ENCODE measurements at regions not wholly inside any gene's neighbourhood (a gene's known extent, or its start where the extent isn't known, plus 50 kb on each side); places are given as distances from the start of the nearest gene placed in this dataset.

GRCh38 chr12:77409551-77409950 is 344.2 kb upstream of the E2F7 start:
- TF ChIP-seq HOXA7 (CRISPR knock-in tag; IDR thresholded peaks at IDR 0.05) (no peak), PHF8 (IDR thresholded peaks at IDR 0.05; ENCODE audit: borderline replicate concordance, low read depth) (no peak), MYC (IDR thresholded peaks at IDR 0.05; ENCODE audit: borderline replicate concordance, low read length) (no peak), RFX5 (IDR thresholded peaks at IDR 0.05) (no peak), CHD4 (IDR thresholded peaks at IDR 0.05; ENCODE audit: borderline replicate concordance) (no peak), POLR2AphosphoS2 (conservative IDR thresholded peaks at IDR 0.05; ENCODE audit: low read length) (no peak), POLR2A (IDR thresholded peaks at IDR 0.05; ENCODE audit: low read length) (no peak), JUNB (IDR thresholded peaks at IDR 0.05) (no peak)
- TF ChIP-seq, protein P1, sequence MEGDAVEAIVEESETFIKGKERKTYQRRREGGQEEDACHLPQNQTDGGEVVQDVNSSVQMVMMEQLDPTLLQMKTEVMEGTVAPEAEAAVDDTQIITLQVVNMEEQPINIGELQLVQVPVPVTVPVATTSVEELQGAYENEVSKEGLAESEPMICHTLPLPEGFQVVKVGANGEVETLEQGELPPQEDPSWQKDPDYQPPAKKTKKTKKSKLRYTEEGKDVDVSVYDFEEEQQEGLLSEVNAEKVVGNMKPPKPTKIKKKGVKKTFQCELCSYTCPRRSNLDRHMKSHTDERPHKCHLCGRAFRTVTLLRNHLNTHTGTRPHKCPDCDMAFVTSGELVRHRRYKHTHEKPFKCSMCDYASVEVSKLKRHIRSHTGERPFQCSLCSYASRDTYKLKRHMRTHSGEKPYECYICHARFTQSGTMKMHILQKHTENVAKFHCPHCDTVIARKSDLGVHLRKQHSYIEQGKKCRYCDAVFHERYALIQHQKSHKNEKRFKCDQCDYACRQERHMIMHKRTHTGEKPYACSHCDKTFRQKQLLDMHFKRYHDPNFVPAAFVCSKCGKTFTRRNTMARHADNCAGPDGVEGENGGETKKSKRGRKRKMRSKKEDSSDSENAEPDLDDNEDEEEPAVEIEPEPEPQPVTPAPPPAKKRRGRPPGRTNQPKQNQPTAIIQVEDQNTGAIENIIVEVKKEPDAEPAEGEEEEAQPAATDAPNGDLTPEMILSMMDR (IDR thresholded peaks at IDR 0.05) = no peak
- TF ChIP-seq, protein P2, sequence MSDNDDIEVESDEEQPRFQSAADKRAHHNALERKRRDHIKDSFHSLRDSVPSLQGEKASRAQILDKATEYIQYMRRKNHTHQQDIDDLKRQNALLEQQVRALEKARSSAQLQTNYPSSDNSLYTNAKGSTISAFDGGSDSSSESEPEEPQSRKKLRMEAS (IDR thresholded peaks at IDR 0.05) = no peak
- TF ChIP-seq, protein P3, sequence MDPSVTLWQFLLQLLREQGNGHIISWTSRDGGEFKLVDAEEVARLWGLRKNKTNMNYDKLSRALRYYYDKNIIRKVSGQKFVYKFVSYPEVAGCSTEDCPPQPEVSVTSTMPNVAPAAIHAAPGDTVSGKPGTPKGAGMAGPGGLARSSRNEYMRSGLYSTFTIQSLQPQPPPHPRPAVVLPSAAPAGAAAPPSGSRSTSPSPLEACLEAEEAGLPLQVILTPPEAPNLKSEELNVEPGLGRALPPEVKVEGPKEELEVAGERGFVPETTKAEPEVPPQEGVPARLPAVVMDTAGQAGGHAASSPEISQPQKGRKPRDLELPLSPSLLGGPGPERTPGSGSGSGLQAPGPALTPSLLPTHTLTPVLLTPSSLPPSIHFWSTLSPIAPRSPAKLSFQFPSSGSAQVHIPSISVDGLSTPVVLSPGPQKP (IDR thresholded peaks at IDR 0.05; ENCODE audit: low read depth, low read length) = no peak

All from A549 (cell line).